ENCODE measurements at regions not wholly inside any gene's neighbourhood (a gene's known extent, or its start where the extent isn't known, plus 50 kb on each side); places are given as distances from the start of the nearest gene placed in this dataset.

- H3K9me3 ChIP-seq (ENCODE audit: control insufficient read depth, low read length): no peaks in the 10 kb centered on the region
- H3K4me1 ChIP-seq (ENCODE audit: control insufficient read depth, insufficient read depth, low read length): no peaks in the 10 kb centered on the region
- H3K27ac ChIP-seq (ENCODE audit: low read length): no peak overlapping the region
- DNase-seq (no peak), ATAC-seq (no peak)
- no peaks in the 10 kb centered on the region for H3K27me3 ChIP-seq (ENCODE audit: control insufficient read depth, insufficient read depth)
- no peak overlapping the region for H3K4me3 ChIP-seq (ENCODE audit: low read length)
- intact Hi-C loops (cut with DNase I): no loop called here
- 81% methylated on average over 10 of the region's 10 CpGs for WGBS
Observed at GRCh38 chr16:85358704-85359146, 246.5 kb upstream of the CIBAR2 start.

GRCh38 chr16:85359147-85359822 is 247.0 kb upstream of the CIBAR2 start:
- DNase-seq: peak in 2 of 3 donors; percentile 61 to 62
- H3K27ac ChIP-seq (ENCODE audit: low read length): no peak overlapping the region
- ATAC-seq: peak in 1 of 2 donors; percentile 34
- no peaks in the 10 kb centered on the region for H3K4me1 ChIP-seq (ENCODE audit: control insufficient read depth, insufficient read depth, low read length)
- WGBS: 88% methylated on average over 21 of the region's 21 CpGs
- no peaks in the 10 kb centered on the region for H3K9me3 ChIP-seq (ENCODE audit: control insufficient read depth, low read length)
- H3K27me3 ChIP-seq (ENCODE audit: control insufficient read depth, insufficient read depth): no peaks in the 10 kb centered on the region
- no peak overlapping the region for H3K4me3 ChIP-seq (ENCODE audit: low read length)
- intact Hi-C loops (cut with DNase I): no loop called here

GRCh38 chr16:85360323-85361277 is 248.3 kb upstream of the CIBAR2 start:
- WGBS: 83% methylated on average over 38 of the region's 38 CpGs
- ATAC-seq (peak in 1 of 2 donors; percentile 12), DNase-seq (peak in 1 of 3 donors; percentile 53)
- Histone ChIP-seq H3K27ac (ENCODE audit: low read length) (no peak overlapping the region), H3K27me3 (ENCODE audit: control insufficient read depth, insufficient read depth) (no peaks in the 10 kb centered on the region), H3K4me3 (ENCODE audit: low read length) (no peak overlapping the region), H3K4me1 (ENCODE audit: control insufficient read depth, insufficient read depth, low read length) (no peaks in the 10 kb centered on the region), H3K9me3 (ENCODE audit: control insufficient read depth, low read length) (no peaks in the 10 kb centered on the region)
- intact Hi-C loops (cut with DNase I): no loop called here

GRCh38 chr16:85361441-85362118 is 249.3 kb upstream of the CIBAR2 start:
- DNase-seq (peak; percentile 73 to 77 (median 75)), ATAC-seq (peak; percentile 40 to 81)
- intact Hi-C loops (cut with DNase I): no loop called here
- H3K4me1 ChIP-seq (ENCODE audit: control insufficient read depth, insufficient read depth, low read length): no peaks in the 10 kb centered on the region
- H3K27ac ChIP-seq (ENCODE audit: low read length): no peak overlapping the region
- no peaks in the 10 kb centered on the region for H3K9me3 ChIP-seq (ENCODE audit: control insufficient read depth, low read length)
- WGBS: 70% methylated on average over 23 of the region's 23 CpGs
- no peaks in the 10 kb centered on the region for H3K27me3 ChIP-seq (ENCODE audit: control insufficient read depth, insufficient read depth)
- no peak overlapping the region for H3K4me3 ChIP-seq (ENCODE audit: low read length)

- 83% methylated on average over 6 of the region's 6 CpGs for WGBS
- peak in 1 of 2 donors; percentile 9 for ATAC-seq
- H3K4me1 ChIP-seq (ENCODE audit: control insufficient read depth, insufficient read depth, low read length): no peaks in the 10 kb centered on the region
- no peaks in the 10 kb centered on the region for H3K9me3 ChIP-seq (ENCODE audit: control insufficient read depth, low read length)
- no peak overlapping the region for H3K27ac ChIP-seq (ENCODE audit: low read length)
- no peaks in the 10 kb centered on the region for H3K27me3 ChIP-seq (ENCODE audit: control insufficient read depth, insufficient read depth)
- DNase-seq: no peak
- intact Hi-C loops (cut with DNase I): no loop called here
- H3K4me3 ChIP-seq (ENCODE audit: low read length): no peak overlapping the region
Observed at GRCh38 chr16:85362443-85362842, 250.2 kb upstream of the CIBAR2 start.

GRCh38 chr16:85363427-85363826 is 249.7 kb upstream of the GSE1 start:
- 95% methylated on average over 5 of the region's 5 CpGs for WGBS
- intact Hi-C loops (cut with DNase I): no loop called here
- Histone ChIP-seq H3K4me3 (ENCODE audit: low read length) (no peak overlapping the region), H3K9me3 (ENCODE audit: control insufficient read depth, low read length) (no peaks in the 10 kb centered on the region), H3K27me3 (ENCODE audit: control insufficient read depth, insufficient read depth) (no peaks in the 10 kb centered on the region), H3K27ac (ENCODE audit: low read length) (no peak overlapping the region), H3K4me1 (ENCODE audit: control insufficient read depth, insufficient read depth, low read length) (no peaks in the 10 kb centered on the region)
- DNase-seq: no peak
- ATAC-seq: no peak

GRCh38 chr16:85363881-85364280 is 249.2 kb upstream of the GSE1 start:
- no peak overlapping the region for H3K4me3 ChIP-seq (ENCODE audit: low read length)
- H3K27me3 ChIP-seq (ENCODE audit: control insufficient read depth, insufficient read depth): no peaks in the 10 kb centered on the region
- 97% methylated on average over 10 of the region's 10 CpGs for WGBS
- intact Hi-C loops (cut with DNase I): no loop called here
- H3K27ac ChIP-seq (ENCODE audit: low read length): no peak overlapping the region
- no peaks in the 10 kb centered on the region for H3K9me3 ChIP-seq (ENCODE audit: control insufficient read depth, low read length)
- DNase-seq (peak in 1 of 3 donors; percentile 20), ATAC-seq (no peak)
- no peaks in the 10 kb centered on the region for H3K4me1 ChIP-seq (ENCODE audit: control insufficient read depth, insufficient read depth, low read length)

- Histone ChIP-seq H3K27me3 (ENCODE audit: control insufficient read depth, insufficient read depth) (no peaks in the 10 kb centered on the region), H3K9me3 (ENCODE audit: control insufficient read depth, low read length) (no peaks in the 10 kb centered on the region), H3K27ac (ENCODE audit: low read length) (no peak overlapping the region), H3K4me3 (ENCODE audit: low read length) (no peak overlapping the region), H3K4me1 (ENCODE audit: control insufficient read depth, insufficient read depth, low read length) (no peaks in the 10 kb centered on the region)
- 95% methylated on average over 21 of the region's 21 CpGs for WGBS
- DNase-seq: peak in 1 of 3 donors; percentile 21
- intact Hi-C loops (cut with DNase I): loop anchor here in 1 of 4 donors (5.0 kb wide), 1 partner anchor 42 kb away; no protein-coding TSS in a partner anchor
- no peak for ATAC-seq
Observed at GRCh38 chr16:85364323-85365040, 248.6 kb upstream of the GSE1 start.

GRCh38 chr16:85365120-85365519 is 248.0 kb upstream of the GSE1 start:
- intact Hi-C loops (cut with DNase I): loop anchor here in 1 of 4 donors (5.0 kb wide), 1 partner anchor 43 kb away; no protein-coding TSS in a partner anchor
- H3K4me1 ChIP-seq (ENCODE audit: control insufficient read depth, insufficient read depth, low read length): no peaks in the 10 kb centered on the region
- WGBS: 90% methylated on average over 11 of the region's 11 CpGs
- H3K9me3 ChIP-seq (ENCODE audit: control insufficient read depth, low read length): no peaks in the 10 kb centered on the region
- H3K27me3 ChIP-seq (ENCODE audit: control insufficient read depth, insufficient read depth): no peaks in the 10 kb centered on the region
- H3K27ac ChIP-seq (ENCODE audit: low read length): no peak overlapping the region
- H3K4me3 ChIP-seq (ENCODE audit: low read length): no peak overlapping the region
- ATAC-seq (no peak), DNase-seq (peak in 1 of 3 donors; percentile 42)

- Histone ChIP-seq H3K27ac (ENCODE audit: low read length) (no peak overlapping the region), H3K4me3 (ENCODE audit: low read length) (no peak overlapping the region), H3K9me3 (ENCODE audit: control insufficient read depth, low read length) (no peaks in the 10 kb centered on the region), H3K4me1 (ENCODE audit: control insufficient read depth, insufficient read depth, low read length) (no peaks in the 10 kb centered on the region), H3K27me3 (ENCODE audit: control insufficient read depth, insufficient read depth) (no peaks in the 10 kb centered on the region)
- intact Hi-C loops (cut with DNase I): loop anchor here in 1 of 4 donors (5.0 kb wide), 1 partner anchor 44 kb away; no protein-coding TSS in a partner anchor
- ATAC-seq (no peak), DNase-seq (peak in 2 of 3 donors; percentile 40 to 68)
- 66% methylated on average over 22 of the region's 22 CpGs for WGBS
Observed at GRCh38 chr16:85366031-85366763, 246.9 kb upstream of the GSE1 start.
